AG09309 (cell line): ENCODE measurements at regions not wholly inside any gene's neighbourhood (a gene's known extent, or its start where the extent isn't known, plus 50 kb on each side); places are given as distances from the start of the nearest gene placed in this dataset.

Source experiments
- DNase-seq: peaks from one replicate; pipeline ENCODE4 v3.0.0-alpha.2; 2010; ENCODE audit warnings: low read depth
- H3K4me3 ChIP-seq: 2 replicates; pipeline ENCODE4 v1.5.1; 2011; ENCODE audit warnings: mild to moderate bottlenecking, low read depth, low read length, moderate library complexity; ENCODE audit not compliant: control insufficient read depth
- CTCF ChIP-seq: IDR thresholded peaks from 2 replicates; pipeline ENCODE4 v1.5.1; 2011; ENCODE audit warnings: mild to moderate bottlenecking, low read depth, low read length, inconsistent platforms; ENCODE audit not compliant: insufficient read depth, control insufficient read depth; ENCODE audit errors: missing control alignments

GRCh38 chr6:4670290-4670689 is 105.9 kb upstream of the CDYL start:
- DNase-seq, result no peak
- no peak overlapping the region for H3K4me3 ChIP-seq
- no peak for TF ChIP-seq CTCF

- peak; percentile 10 for DNase-seq
- H3K4me3 ChIP-seq, result no peak overlapping the region
- no peak for TF ChIP-seq CTCF
These were observed 107.7 kb upstream of the CDYL start for GRCh38 chr6:4668271-4669179.

- H3K4me3 ChIP-seq, result no peak overlapping the region
- no peak for TF ChIP-seq CTCF
- DNase-seq, result no peak
These were observed 108.6 kb upstream of the CDYL start for GRCh38 chr6:4667591-4667990.

GRCh38 chr6:4666886-4667513 is 109.2 kb upstream of the CDYL start:
- no peak for DNase-seq

GRCh38 chr6:4665489-4666417 is 110.5 kb upstream of the CDYL start:
- TF ChIP-seq CTCF, result no peak
- peak; percentile 14 for DNase-seq
- no peak overlapping the region for H3K4me3 ChIP-seq

More at GRCh38 chr6:4666886-4667513, 109.2 kb upstream of the CDYL start:
- no peak for TF ChIP-seq CTCF
- H3K4me3 ChIP-seq, result no peak overlapping the region

GRCh38 chr6:4664911-4665310 is 111.3 kb upstream of the CDYL start:
- H3K4me3 ChIP-seq, result no peak overlapping the region
- DNase-seq, result no peak
- TF ChIP-seq CTCF, result no peak
